ENCODE measurements at regions not wholly inside any gene's neighbourhood (a gene's known extent, or its start where the extent isn't known, plus 50 kb on each side); places are given as distances from the start of the nearest gene placed in this dataset.

- Histone ChIP-seq H3K27me3 (ENCODE audit: insufficient read depth, low read length) (no peaks in the 10 kb centered on the region), H3K4me1 (ENCODE audit: insufficient read depth, low read length) (no peaks in the 10 kb centered on the region), H3K9me3 (ENCODE audit: control insufficient read depth in 1 of 2, low read length in 2 of 2) (no peaks in the 10 kb centered on the region), H3K36me3 (ENCODE audit: insufficient read depth, low read length) (no peaks in the 10 kb centered on the region), H3K27ac (ENCODE audit: low read depth, low read length) (no peak overlapping the region), H3K4me3 (ENCODE audit: low read length in 2 of 2) (no peak overlapping the region)
- Mint-ChIP-seq H3K27me3 (no peaks in the 10 kb centered on the region), H3K27ac (no peak overlapping the region), H3K36me3 (no peaks in the 10 kb centered on the region), H3K4me3 (no peak overlapping the region), H3K9me3 (no peaks in the 10 kb centered on the region), H3K4me1 (no peaks in the 10 kb centered on the region)
- DNase-seq, result no peak
- intact Hi-C loops (cut with micrococcal nuclease), result no loop called here
- CTCF ChIA-PET (ENCODE audit: partially characterized antibody), result no interaction called here
- POLR2A ChIA-PET (ENCODE audit: partially characterized antibody), result no interaction called here
Measured at GRCh38 chr11:39432929-39433328, 2026.5 kb downstream of the LRRC4C start.

DNA sequence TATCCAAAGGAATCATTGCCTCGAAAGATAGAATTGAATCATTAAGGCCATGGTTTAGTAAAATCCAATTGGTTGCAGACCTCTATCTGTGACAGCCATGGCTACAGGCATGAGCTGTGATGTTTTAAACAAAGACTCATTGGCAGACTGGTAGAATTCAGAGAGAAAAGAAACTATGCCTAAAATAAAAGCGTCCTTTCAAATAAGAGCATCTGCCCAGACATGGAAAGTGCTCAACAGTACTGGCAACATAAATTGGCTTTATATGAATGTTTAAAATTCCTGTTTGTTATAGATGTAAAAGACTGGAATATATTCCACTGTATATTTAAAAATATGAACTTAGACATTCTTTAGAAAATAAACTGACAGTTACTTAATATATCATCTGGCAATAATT is 2034.2 kb downstream of the LRRC4C start:
- H3K4me3 Mint-ChIP-seq, result no peak overlapping the region
- DNase-seq, result no peak
- no peak overlapping the region for H3K27ac ChIP-seq (ENCODE audit: low read depth, low read length)
- no peaks in the 10 kb centered on the region for H3K27me3 Mint-ChIP-seq
- no peaks in the 10 kb centered on the region for H3K36me3 ChIP-seq (ENCODE audit: insufficient read depth, low read length)
- H3K4me1 Mint-ChIP-seq, result no peaks in the 10 kb centered on the region
- H3K4me3 ChIP-seq (ENCODE audit: low read length in 2 of 2), result no peak overlapping the region
- POLR2A ChIA-PET (ENCODE audit: partially characterized antibody), result no interaction called here
- peaks cover 0 to 3% (median 0%) of the 10 kb centered on the region in 8 donors for H3K9me3 Mint-ChIP-seq
- H3K27me3 ChIP-seq (ENCODE audit: insufficient read depth, low read length), result no peaks in the 10 kb centered on the region
- CTCF ChIA-PET (ENCODE audit: partially characterized antibody), result no interaction called here
- no peak overlapping the region for H3K27ac Mint-ChIP-seq
- H3K9me3 ChIP-seq (ENCODE audit: control insufficient read depth in 1 of 2, low read length in 2 of 2), result no peaks in the 10 kb centered on the region
- intact Hi-C loops (cut with micrococcal nuclease), result no loop called here
- H3K4me1 ChIP-seq (ENCODE audit: insufficient read depth, low read length), result no peaks in the 10 kb centered on the region
- no peaks in the 10 kb centered on the region for H3K36me3 Mint-ChIP-seq

GRCh38 chr11:39412117-39412516 is 2047.3 kb downstream of the LRRC4C start:
- H3K27me3 Mint-ChIP-seq, result no peaks in the 10 kb centered on the region
- ChIA-PET CTCF (ENCODE audit: partially characterized antibody) (no interaction called here), POLR2A (ENCODE audit: partially characterized antibody) (no interaction called here)
- H3K9me3 Mint-ChIP-seq, result peaks cover 0 to 7% (median 2%) of the 10 kb centered on the region in 8 donors
- no peaks in the 10 kb centered on the region for H3K4me1 ChIP-seq (ENCODE audit: insufficient read depth, low read length)
- H3K4me3 Mint-ChIP-seq, result no peak overlapping the region
- H3K27ac ChIP-seq (ENCODE audit: low read depth, low read length), result no peak overlapping the region
- H3K4me1 Mint-ChIP-seq, result no peaks in the 10 kb centered on the region
- no peaks in the 10 kb centered on the region for H3K9me3 ChIP-seq (ENCODE audit: control insufficient read depth in 1 of 2, low read length in 2 of 2)
- H3K4me3 ChIP-seq (ENCODE audit: low read length in 2 of 2), result no peak overlapping the region
- H3K36me3 Mint-ChIP-seq, result no peaks in the 10 kb centered on the region
- no peaks in the 10 kb centered on the region for H3K27me3 ChIP-seq (ENCODE audit: insufficient read depth, low read length)
- no peaks in the 10 kb centered on the region for H3K36me3 ChIP-seq (ENCODE audit: insufficient read depth, low read length)
- no peak for DNase-seq
- H3K27ac Mint-ChIP-seq, result no peak overlapping the region
- intact Hi-C loops (cut with micrococcal nuclease), result no loop called here

DNA sequence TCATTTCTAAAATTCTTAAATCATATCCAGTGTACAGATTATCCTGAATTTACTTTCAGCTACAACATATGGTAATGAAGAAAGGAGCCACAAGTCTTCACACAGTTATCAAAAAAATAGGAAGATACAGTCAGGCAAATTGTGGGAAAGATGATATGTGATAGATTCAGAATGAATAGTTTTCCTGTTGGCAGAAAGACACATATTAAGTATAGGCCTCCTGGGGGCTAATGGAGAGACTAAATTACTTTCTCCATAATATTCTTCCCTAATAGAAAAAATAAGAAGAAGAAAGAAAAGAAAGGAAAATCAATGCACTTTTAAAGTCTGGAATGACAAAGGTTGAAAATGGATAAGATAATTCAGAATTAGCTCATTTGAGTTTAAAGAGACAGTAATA is 2073.5 kb downstream of the LRRC4C start:
- no peak overlapping the region for H3K4me3 ChIP-seq (ENCODE audit: low read length in 2 of 2)
- no peaks in the 10 kb centered on the region for H3K9me3 ChIP-seq (ENCODE audit: control insufficient read depth in 1 of 2, low read length in 2 of 2)
- Mint-ChIP-seq H3K27ac (no peak overlapping the region), H3K9me3 (peaks cover under 1 to 8% (median 6%) of the 10 kb centered on the region in 8 donors), H3K4me3 (no peak overlapping the region), H3K4me1 (peaks cover 0 to 7% (median 5%) of the 10 kb centered on the region in 4 donors), H3K36me3 (peaks cover 0 to 4% of the 10 kb centered on the region in 2 donors), H3K27me3 (peaks cover 0 to 2% of the 10 kb centered on the region in 2 donors)
- H3K4me1 ChIP-seq (ENCODE audit: insufficient read depth, low read length), result no peaks in the 10 kb centered on the region
- no peak for DNase-seq
- H3K27me3 ChIP-seq (ENCODE audit: insufficient read depth, low read length), result no peaks in the 10 kb centered on the region
- intact Hi-C loops (cut with micrococcal nuclease), result no loop called here
- ChIA-PET CTCF (ENCODE audit: partially characterized antibody) (interaction anchor here (1.1 kb wide), 1 partner anchor 11 kb away, joined by 3 read pairs; no protein-coding TSS in a partner anchor), POLR2A (ENCODE audit: partially characterized antibody) (no interaction called here)
- H3K36me3 ChIP-seq (ENCODE audit: insufficient read depth, low read length), result no peaks in the 10 kb centered on the region
- H3K27ac ChIP-seq (ENCODE audit: low read depth, low read length), result no peak overlapping the region

DNA sequence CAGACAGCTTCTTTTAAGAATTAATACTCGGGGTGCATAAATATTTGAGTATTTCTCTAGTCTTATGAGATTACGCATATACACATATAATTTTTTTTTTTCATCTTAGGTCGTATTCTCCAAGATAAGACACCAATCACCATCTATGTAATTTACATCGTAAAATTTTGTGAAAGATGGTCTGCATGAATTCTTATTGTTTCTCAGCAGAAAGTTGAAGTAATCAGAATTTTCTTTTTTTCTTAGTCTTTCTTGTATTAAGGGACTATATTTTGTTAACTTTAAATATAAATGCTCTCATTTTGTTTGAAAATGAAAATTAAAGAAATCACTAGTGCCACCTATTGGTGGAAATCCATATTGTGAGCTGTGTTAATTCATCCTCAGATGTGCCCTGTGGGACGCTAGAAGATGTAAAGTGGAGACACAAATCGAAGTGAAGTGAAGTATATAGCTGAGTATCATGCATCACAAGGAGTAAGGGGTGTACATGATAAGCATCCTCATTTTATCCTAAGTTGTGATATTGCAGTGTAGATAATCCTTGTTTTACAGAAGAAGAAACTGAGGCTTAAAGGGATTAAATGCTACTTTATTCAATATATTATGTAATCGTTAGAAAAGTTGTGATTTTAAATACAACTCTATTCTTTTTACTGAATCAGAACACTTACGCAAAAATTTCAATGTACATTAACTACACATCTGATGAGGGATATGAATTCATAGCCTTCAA is 2084.3 kb downstream of the LRRC4C start:
- no peaks in the 10 kb centered on the region for H3K36me3 ChIP-seq (ENCODE audit: insufficient read depth, low read length)
- Mint-ChIP-seq H3K27ac (peak overlapping the region in 1 of 7 donors; percentile 1), H3K36me3 (peaks cover 0 to 2% of the 10 kb centered on the region in 2 donors), H3K4me3 (no peak overlapping the region), H3K4me1 (peaks cover 17 to 32% (median 21%) of the 10 kb centered on the region in 4 donors), H3K27me3 (no peaks in the 10 kb centered on the region), H3K9me3 (peaks cover 0 to 3% (median 0%) of the 10 kb centered on the region in 8 donors)
- DNase-seq, result peak in 4 of 5 donors; percentile 38 to 47 (median 42)
- H3K4me3 ChIP-seq (ENCODE audit: low read length in 2 of 2), result no peak overlapping the region
- no peaks in the 10 kb centered on the region for H3K27me3 ChIP-seq (ENCODE audit: insufficient read depth, low read length)
- CTCF ChIA-PET (ENCODE audit: partially characterized antibody), result interaction anchor here (1.1 to 2.6 kb wide), 4 partner anchors 9 to 11 kb away, joined by 3 to 10 read pairs (median 6); no protein-coding TSS in a partner anchor
- intact Hi-C loops (cut with micrococcal nuclease), result no loop called here
- H3K27ac ChIP-seq (ENCODE audit: low read depth, low read length), result no peak overlapping the region
- POLR2A ChIA-PET (ENCODE audit: partially characterized antibody), result no interaction called here
- no peaks in the 10 kb centered on the region for H3K9me3 ChIP-seq (ENCODE audit: control insufficient read depth in 1 of 2, low read length in 2 of 2)
- peaks cover 6% of the 10 kb centered on the region for H3K4me1 ChIP-seq (ENCODE audit: insufficient read depth, low read length)

- ChIA-PET CTCF (ENCODE audit: partially characterized antibody) (no interaction called here), POLR2A (ENCODE audit: partially characterized antibody) (no interaction called here)
- Histone ChIP-seq H3K36me3 (ENCODE audit: insufficient read depth, low read length) (no peaks in the 10 kb centered on the region), H3K27ac (ENCODE audit: low read depth, low read length) (no peak overlapping the region), H3K27me3 (ENCODE audit: insufficient read depth, low read length) (no peaks in the 10 kb centered on the region), H3K4me1 (ENCODE audit: insufficient read depth, low read length) (peaks cover 28% of the 10 kb centered on the region), H3K9me3 (ENCODE audit: control insufficient read depth in 1 of 2, low read length in 2 of 2) (no peaks in the 10 kb centered on the region), H3K4me3 (ENCODE audit: low read length in 2 of 2) (no peak overlapping the region)
- DNase-seq, result peak in 3 of 5 donors; percentile 16 to 27 (median 26)
- Mint-ChIP-seq H3K9me3 (no peaks in the 10 kb centered on the region), H3K27me3 (no peaks in the 10 kb centered on the region), H3K27ac (peak overlapping the region; percentile 7 to 93 (median 79)), H3K4me1 (peaks cover 38 to 54% (median 44%) of the 10 kb centered on the region in 4 donors), H3K4me3 (peak overlapping the region in 5 of 8 donors; percentile 13 to 52 (median 38)), H3K36me3 (peaks cover 0 to 2% of the 10 kb centered on the region in 2 donors)
- intact Hi-C loops (cut with micrococcal nuclease), result no loop called here
Measured at GRCh38 chr11:39367534-39367933, 2091.9 kb downstream of the LRRC4C start.

GRCh38 chr11:39365809-39366436 is 2093.5 kb downstream of the LRRC4C start:
- Histone ChIP-seq H3K4me3 (ENCODE audit: low read length in 2 of 2) (no peak overlapping the region), H3K36me3 (ENCODE audit: insufficient read depth, low read length) (no peaks in the 10 kb centered on the region), H3K4me1 (ENCODE audit: insufficient read depth, low read length) (peaks cover 21% of the 10 kb centered on the region), H3K9me3 (ENCODE audit: control insufficient read depth in 1 of 2, low read length in 2 of 2) (no peaks in the 10 kb centered on the region), H3K27ac (ENCODE audit: low read depth, low read length) (no peak overlapping the region), H3K27me3 (ENCODE audit: insufficient read depth, low read length) (no peaks in the 10 kb centered on the region)
- Mint-ChIP-seq H3K4me3 (peak overlapping the region in 1 of 8 donors; percentile 4), H3K27ac (peak overlapping the region in 5 of 7 donors; percentile 0 to 63 (median 13)), H3K9me3 (no peaks in the 10 kb centered on the region), H3K36me3 (no peaks in the 10 kb centered on the region), H3K27me3 (no peaks in the 10 kb centered on the region), H3K4me1 (peaks cover 28 to 39% (median 37%) of the 10 kb centered on the region in 4 donors)
- CTCF ChIA-PET (ENCODE audit: partially characterized antibody), result interaction anchor here (1.4 kb wide), 1 partner anchor 15 kb away, joined by 6 read pairs; no protein-coding TSS in a partner anchor
- POLR2A ChIA-PET (ENCODE audit: partially characterized antibody), result no interaction called here
- intact Hi-C loops (cut with micrococcal nuclease), result no loop called here
- DNase-seq, result no peak

All from CD4-positive, alpha-beta memory T cell (primary cell).